ENCODE measurements at regions not wholly inside any gene's neighbourhood (a gene's known extent, or its start where the extent isn't known, plus 50 kb on each side); places are given as distances from the start of the nearest gene placed in this dataset.

DNA sequence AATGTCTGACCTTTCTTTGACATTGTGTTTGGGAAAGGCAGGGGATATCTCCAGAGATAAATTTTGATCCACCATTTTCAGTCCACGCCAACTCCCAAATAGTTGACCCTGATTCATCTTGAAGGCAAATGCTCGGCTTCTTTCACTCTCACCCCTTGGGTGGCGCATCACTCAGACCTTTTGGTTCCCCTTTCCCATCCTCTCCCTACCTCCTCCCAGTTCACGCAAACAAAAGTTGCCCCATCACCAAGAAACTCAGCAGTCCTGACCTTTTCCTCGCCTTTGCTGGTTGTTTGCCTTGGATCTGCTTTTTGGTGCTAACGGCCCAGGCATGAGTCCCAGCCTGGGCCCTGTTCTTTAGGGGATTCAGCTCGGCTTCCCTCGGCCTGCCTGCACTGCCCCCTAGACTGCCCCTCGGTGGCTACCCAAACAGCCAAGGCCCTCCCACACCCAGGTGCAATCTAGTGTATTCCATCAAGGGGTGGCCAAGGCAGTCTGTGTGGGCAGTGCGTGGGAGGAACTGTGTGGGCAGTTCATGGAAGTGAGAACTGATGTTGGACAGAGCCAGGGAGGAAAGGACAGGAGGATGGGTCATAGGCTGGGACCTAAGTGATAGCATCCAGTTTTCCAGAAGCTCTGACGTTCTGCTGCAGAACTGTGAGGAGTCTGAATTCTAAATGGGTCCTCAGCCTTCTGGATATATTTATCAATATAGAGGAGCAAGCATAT is 255.7 kb downstream of the DLEU7 start:
- Histone ChIP-seq H3K27me3 (ENCODE audit: insufficient read depth, low read length, poor library complexity) (no peaks in the 10 kb centered on the region), H4K20me1 (ENCODE audit: insufficient read depth, low read length) (no peaks in the 10 kb centered on the region), H2AFZ (ENCODE audit: low read depth, low read length) (no peak overlapping the region), H3K4me2 (ENCODE audit: insufficient read depth, low read length) (no peak overlapping the region), H3K9me3 (ENCODE audit: insufficient read depth, low read length, severe bottlenecking) (no peaks in the 10 kb centered on the region), H3K79me2 (ENCODE audit: insufficient read depth, low read length) (no peaks in the 10 kb centered on the region), H3K36me3 (ENCODE audit: insufficient read depth, low read length) (no peaks in the 10 kb centered on the region), H3K4me1 (ENCODE audit: insufficient read depth, low read length) (peaks cover 64% of the 10 kb centered on the region), H3K27ac (ENCODE audit: low read length) (peak overlapping the region; percentile 77), H3K9ac (ENCODE audit: low read depth, low read length) (peak overlapping the region; percentile 23), H3K4me3 (ENCODE audit: low read depth in 1 of 2, low read length in 2 of 2) (no peak overlapping the region)
- ATAC-seq (ENCODE audit: insufficient read depth, low read depth) (no peak), DNase-seq (no peak)
- TF ChIP-seq EZH2 (IDR thresholded peaks at IDR 0.05; ENCODE audit: borderline replicate concordance, low read depth, low read length, severe bottlenecking): no peak
- TF ChIP-seq, protein P1, sequence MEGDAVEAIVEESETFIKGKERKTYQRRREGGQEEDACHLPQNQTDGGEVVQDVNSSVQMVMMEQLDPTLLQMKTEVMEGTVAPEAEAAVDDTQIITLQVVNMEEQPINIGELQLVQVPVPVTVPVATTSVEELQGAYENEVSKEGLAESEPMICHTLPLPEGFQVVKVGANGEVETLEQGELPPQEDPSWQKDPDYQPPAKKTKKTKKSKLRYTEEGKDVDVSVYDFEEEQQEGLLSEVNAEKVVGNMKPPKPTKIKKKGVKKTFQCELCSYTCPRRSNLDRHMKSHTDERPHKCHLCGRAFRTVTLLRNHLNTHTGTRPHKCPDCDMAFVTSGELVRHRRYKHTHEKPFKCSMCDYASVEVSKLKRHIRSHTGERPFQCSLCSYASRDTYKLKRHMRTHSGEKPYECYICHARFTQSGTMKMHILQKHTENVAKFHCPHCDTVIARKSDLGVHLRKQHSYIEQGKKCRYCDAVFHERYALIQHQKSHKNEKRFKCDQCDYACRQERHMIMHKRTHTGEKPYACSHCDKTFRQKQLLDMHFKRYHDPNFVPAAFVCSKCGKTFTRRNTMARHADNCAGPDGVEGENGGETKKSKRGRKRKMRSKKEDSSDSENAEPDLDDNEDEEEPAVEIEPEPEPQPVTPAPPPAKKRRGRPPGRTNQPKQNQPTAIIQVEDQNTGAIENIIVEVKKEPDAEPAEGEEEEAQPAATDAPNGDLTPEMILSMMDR (IDR thresholded peaks at IDR 0.05; ENCODE audit: borderline replicate concordance, extremely low read depth, low read length, poor library complexity, severe bottlenecking): no peak

DNA sequence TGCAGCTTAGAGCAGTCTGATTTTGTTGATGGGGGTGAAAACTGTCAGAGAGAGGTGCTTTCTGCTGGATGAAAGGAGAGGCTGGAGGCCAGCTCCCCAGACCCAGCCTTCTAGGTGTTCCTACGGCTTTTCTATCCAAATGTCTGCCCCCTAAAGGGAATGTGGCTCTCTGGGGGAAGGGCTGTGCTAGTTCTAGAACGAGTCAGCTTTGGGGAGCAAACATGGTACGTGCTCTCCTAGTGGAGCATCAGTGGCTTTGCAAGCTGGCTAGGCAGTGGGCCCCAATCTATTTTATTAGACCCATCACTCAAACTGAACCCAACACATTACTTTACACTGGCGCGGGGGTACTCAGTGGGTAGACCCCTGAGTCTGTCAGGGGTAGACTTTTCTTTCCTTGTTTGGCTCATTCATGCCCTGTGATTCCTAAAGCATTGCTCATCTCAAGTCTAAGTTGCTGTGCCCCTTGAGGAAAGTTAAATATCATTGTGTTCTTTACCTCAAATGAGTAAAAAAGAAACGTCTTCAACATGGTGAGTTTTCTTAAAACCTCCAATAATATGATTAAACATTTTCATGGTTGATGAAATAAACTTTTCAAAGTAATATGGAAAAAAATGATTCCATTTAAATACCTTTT is 254.9 kb downstream of the DLEU7 start:
- Histone ChIP-seq H3K9ac (ENCODE audit: low read depth, low read length) (peak overlapping the region; percentile 23), H3K36me3 (ENCODE audit: insufficient read depth, low read length) (no peaks in the 10 kb centered on the region), H3K27ac (ENCODE audit: low read length) (peak overlapping the region; percentile 77), H3K9me3 (ENCODE audit: insufficient read depth, low read length, severe bottlenecking) (no peaks in the 10 kb centered on the region), H2AFZ (ENCODE audit: low read depth, low read length) (0 out of 2 replicates have a peak overlapping the region, but pooled peaks have one; percentile 3), H3K4me2 (ENCODE audit: insufficient read depth, low read length) (peak overlapping the region; percentile 23), H3K4me1 (ENCODE audit: insufficient read depth, low read length) (peaks cover 72% of the 10 kb centered on the region), H3K27me3 (ENCODE audit: insufficient read depth, low read length, poor library complexity) (no peaks in the 10 kb centered on the region), H3K79me2 (ENCODE audit: insufficient read depth, low read length) (no peaks in the 10 kb centered on the region), H4K20me1 (ENCODE audit: insufficient read depth, low read length) (no peaks in the 10 kb centered on the region), H3K4me3 (ENCODE audit: low read depth in 1 of 2, low read length in 2 of 2) (no peak overlapping the region)
- ATAC-seq (ENCODE audit: insufficient read depth, low read depth): peak; percentile 17
- no peak for TF ChIP-seq EZH2 (IDR thresholded peaks at IDR 0.05; ENCODE audit: borderline replicate concordance, low read depth, low read length, severe bottlenecking)
- TF ChIP-seq, protein P1 (IDR thresholded peaks at IDR 0.05; ENCODE audit: borderline replicate concordance, extremely low read depth, low read length, poor library complexity, severe bottlenecking): peak; percentile 38
- peak; percentile 27 for DNase-seq

DNA sequence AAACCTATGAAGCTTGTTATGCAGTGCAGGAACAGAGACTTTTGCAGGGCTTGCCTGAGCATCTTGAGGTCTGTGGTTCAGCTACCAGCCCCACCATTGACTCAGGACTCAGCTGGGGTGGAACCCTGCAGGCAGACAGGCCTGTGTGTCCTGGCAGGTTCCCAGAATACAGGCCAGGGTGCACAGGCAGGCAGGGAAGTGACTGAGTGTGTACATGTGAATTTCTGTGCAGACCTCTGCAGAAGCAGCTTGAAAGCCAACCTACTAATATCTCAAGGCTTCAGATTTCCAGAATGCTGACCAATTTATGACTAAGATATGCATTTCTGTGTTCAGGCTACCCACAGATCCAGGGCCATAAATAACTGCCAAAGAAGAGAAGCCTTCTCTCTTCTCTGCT is 254.4 kb downstream of the DLEU7 start:
- no peaks in the 10 kb centered on the region for H3K36me3 ChIP-seq (ENCODE audit: insufficient read depth, low read length)
- H3K4me3 ChIP-seq (ENCODE audit: low read depth in 1 of 2, low read length in 2 of 2): no peak overlapping the region
- DNase-seq (peak; percentile 90), ATAC-seq (ENCODE audit: insufficient read depth, low read depth) (peak; percentile 92)
- H3K27ac ChIP-seq (ENCODE audit: low read length): peak overlapping the region; percentile 77
- no peaks in the 10 kb centered on the region for H3K27me3 ChIP-seq (ENCODE audit: insufficient read depth, low read length, poor library complexity)
- H3K4me1 ChIP-seq (ENCODE audit: insufficient read depth, low read length): peaks cover 78% of the 10 kb centered on the region
- peak overlapping the region; percentile 26; the same call in 1 of the 2 replicates for H3K9ac ChIP-seq (ENCODE audit: low read depth, low read length)
- H3K9me3 ChIP-seq (ENCODE audit: insufficient read depth, low read length, severe bottlenecking): no peaks in the 10 kb centered on the region
- H4K20me1 ChIP-seq (ENCODE audit: insufficient read depth, low read length): no peaks in the 10 kb centered on the region
- H2AFZ ChIP-seq (ENCODE audit: low read depth, low read length): no peak overlapping the region
- no peaks in the 10 kb centered on the region for H3K79me2 ChIP-seq (ENCODE audit: insufficient read depth, low read length)
- TF ChIP-seq, protein P1 (IDR thresholded peaks at IDR 0.05; ENCODE audit: borderline replicate concordance, extremely low read depth, low read length, poor library complexity, severe bottlenecking): peak; percentile 5
- TF ChIP-seq EZH2 (IDR thresholded peaks at IDR 0.05; ENCODE audit: borderline replicate concordance, low read depth, low read length, severe bottlenecking): no peak
- peak overlapping the region; percentile 24 for H3K4me2 ChIP-seq (ENCODE audit: insufficient read depth, low read length)
